ENCODE measurements at regions not wholly inside any gene's neighbourhood (a gene's known extent, or its start where the extent isn't known, plus 50 kb on each side); places are given as distances from the start of the nearest gene placed in this dataset.

- DNase-seq (no peak), ATAC-seq (no peak)
- intact Hi-C loops (cut with micrococcal nuclease): no loop called here
Measured at GRCh38 chr10:89937494-89937893, 236.1 kb downstream of the KIF20B start.

DNA sequence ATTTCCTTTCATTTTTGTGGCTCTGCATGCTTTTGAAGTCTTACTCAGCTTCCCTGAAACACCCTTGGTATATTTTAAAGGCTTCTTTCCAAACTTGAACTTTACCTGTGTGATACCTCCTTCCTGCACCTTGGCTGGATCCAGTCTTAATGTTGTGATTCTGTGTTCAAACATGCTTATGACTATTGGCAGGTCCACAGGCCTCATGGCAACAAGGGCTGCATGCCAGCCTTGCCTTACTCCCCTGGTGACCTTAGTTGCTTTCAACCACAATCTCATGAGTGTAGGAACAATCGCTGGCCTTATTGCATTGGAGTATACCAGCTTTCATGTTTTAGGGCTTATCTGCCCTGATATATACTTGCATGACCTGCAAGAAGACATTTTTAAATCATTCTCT, 238.7 kb downstream of the KIF20B start:
- DNase-seq: no peak
- intact Hi-C loops (cut with micrococcal nuclease): no loop called here
- no peak for ATAC-seq

DNA sequence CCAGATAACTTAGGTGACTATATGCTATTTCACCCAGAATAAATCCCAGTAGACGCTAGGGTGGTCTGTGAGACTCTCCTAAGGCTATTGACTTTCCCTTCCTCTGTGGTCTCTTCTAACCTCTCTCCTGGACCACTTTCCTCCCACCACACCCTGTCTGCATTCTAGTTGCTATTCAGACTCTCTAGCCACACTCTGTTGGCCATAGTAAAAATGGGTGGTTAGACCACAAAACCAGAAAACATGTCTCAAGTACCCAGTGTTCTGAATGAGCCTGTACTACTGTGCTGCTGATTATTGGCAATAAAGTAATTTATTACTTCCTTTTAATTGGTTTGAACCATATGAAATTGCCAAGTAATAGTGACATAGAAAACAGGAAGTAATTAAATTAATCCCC, 240.8 kb downstream of the KIF20B start:
- no peak for ATAC-seq
- intact Hi-C loops (cut with micrococcal nuclease): no loop called here
- DNase-seq: no peak

- intact Hi-C loops (cut with micrococcal nuclease): no loop called here
- DNase-seq (no peak), ATAC-seq (no peak)
Measured at GRCh38 chr10:89944138-89944537, 242.7 kb downstream of the KIF20B start.

GRCh38 chr10:89946106-89946505, 244.7 kb downstream of the KIF20B start:
- intact Hi-C loops (cut with micrococcal nuclease): no loop called here
- ATAC-seq (no peak), DNase-seq (no peak)

DNA sequence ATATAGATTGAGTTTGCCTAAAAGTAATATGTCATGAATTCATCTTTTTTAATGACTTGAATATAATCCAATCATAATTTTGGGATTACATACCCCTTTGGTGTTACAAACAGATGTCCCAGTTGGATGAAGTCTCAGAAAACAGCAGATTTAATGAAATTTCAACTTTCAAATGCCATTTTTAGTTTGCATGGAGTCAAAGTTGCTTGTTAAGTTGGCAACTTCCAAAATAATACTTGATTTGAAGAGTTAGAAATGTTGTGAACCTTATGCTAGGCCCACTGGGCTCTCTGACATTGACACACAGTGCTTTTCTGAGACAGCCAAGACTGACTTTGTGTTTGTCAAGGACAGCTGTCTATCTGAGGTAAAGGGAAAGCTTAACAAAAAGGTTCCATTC, 248.1 kb downstream of the KIF20B start:
- DNase-seq: no peak
- intact Hi-C loops (cut with micrococcal nuclease): no loop called here
- ATAC-seq: no peak

DNA sequence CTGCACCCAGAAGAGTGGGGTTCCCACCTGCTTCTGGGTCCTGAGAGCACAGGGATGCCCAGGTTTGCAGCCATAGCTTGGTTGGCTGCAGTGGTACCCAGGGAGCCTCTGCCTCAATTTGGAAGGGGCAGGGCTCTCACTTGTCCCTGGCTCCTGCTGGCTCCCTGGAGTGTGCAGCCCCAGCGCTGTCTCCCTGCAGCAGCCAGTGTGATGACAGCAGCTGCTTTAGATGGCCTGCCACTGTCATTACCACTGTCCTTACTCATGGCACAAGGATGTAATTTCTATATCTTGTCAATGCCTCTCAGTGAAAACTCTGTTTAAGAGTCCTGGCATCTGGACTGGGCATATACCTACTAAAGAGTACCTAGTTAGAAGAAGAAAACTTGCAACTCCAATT, 250.9 kb downstream of the KIF20B start:
- no peak for ATAC-seq
- intact Hi-C loops (cut with micrococcal nuclease): no loop called here
- no peak for DNase-seq

GRCh38 chr10:89952751-89953150, 251.4 kb downstream of the KIF20B start:
- no peak for DNase-seq
- intact Hi-C loops (cut with micrococcal nuclease): no loop called here
- no peak for ATAC-seq

DNA sequence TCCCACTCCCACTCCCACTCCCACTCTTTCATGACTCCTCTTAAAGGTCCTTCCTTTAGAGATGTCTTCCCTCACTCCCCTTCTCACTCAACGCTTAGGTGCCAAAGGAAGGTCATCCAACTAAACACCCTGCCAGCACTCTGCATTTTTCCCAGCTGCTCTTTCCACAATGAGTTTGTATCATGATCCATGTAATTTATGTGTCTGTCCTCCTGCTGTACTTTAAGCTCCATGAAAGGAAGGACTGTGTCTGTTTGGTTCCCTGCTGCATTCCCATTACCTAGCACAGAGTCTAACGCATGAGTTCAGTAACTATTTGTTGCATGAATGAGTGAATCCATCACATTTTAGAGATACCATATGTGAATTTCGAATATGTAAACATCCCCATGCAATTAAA, 252.7 kb downstream of the KIF20B start:
- intact Hi-C loops (cut with micrococcal nuclease): no loop called here
- DNase-seq (no peak), ATAC-seq (no peak)

GRCh38 chr10:89954787-89955566, 253.6 kb downstream of the KIF20B start:
- DNase-seq (no peak), ATAC-seq (no peak)
- intact Hi-C loops (cut with micrococcal nuclease): no loop called here

- ATAC-seq (no peak), DNase-seq (no peak)
- intact Hi-C loops (cut with micrococcal nuclease): no loop called here
Measured at GRCh38 chr10:89959433-89960110, 258.2 kb downstream of the KIF20B start.

- ATAC-seq (no peak), DNase-seq (no peak)
- intact Hi-C loops (cut with micrococcal nuclease): no loop called here
Measured at GRCh38 chr10:89963451-89964102, 262.2 kb downstream of the KIF20B start.

DNA sequence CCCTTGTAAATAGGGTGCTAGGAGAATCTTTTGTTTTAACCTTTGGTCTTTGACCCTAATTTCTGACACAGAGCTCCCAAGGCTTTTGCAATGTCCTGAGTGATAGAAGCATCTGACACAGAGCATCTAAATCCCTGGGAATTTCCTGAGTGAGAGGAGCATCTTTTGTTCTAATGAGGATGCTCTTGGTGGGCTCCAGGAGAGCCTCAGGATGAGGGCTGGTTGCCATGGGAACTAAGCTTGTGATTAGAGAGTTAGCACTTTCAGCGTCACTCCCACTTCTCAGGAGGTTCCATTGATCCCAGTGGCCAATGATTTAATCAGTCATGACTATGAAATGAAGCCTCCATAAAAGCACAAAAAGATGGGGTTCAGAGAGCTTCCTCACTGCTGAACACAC, 264.8 kb downstream of the KIF20B start:
- intact Hi-C loops (cut with micrococcal nuclease): no loop called here
- no peak for ATAC-seq
- no peak for DNase-seq

DNA sequence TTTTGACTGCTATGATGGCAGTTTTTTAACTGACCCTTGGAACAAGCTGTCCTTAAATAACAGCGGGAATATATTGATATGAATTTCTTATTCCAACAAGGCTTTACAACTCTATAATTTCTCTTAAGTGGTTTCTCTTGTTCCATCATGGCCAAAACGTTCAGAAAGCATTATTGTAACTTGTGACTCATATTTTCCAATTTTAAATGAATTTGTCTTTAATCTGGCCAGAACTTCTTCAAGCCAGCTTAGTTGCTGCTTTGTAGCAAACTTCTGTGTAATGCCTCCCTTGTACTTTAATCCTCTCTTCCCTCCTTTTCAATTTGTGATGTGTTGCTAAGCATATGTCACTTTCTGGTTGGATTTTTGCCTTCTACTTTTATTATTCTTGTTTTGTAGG, 271.9 kb downstream of the KIF20B start:
- DNase-seq: no peak
- no peak for ATAC-seq
- intact Hi-C loops (cut with micrococcal nuclease): no loop called here

- ATAC-seq (no peak), DNase-seq (no peak)
- intact Hi-C loops (cut with micrococcal nuclease): no loop called here
Measured at GRCh38 chr10:89975071-89975470, 273.7 kb downstream of the KIF20B start.

- no peak for DNase-seq
- intact Hi-C loops (cut with micrococcal nuclease): no loop called here
- no peak for ATAC-seq
Measured at GRCh38 chr10:89975771-89976170, 274.4 kb downstream of the KIF20B start.

- DNase-seq: no peak
- no peak for ATAC-seq
- intact Hi-C loops (cut with micrococcal nuclease): no loop called here
Measured at GRCh38 chr10:89978081-89978480, 276.7 kb downstream of the KIF20B start.

- DNase-seq (no peak), ATAC-seq (no peak)
- intact Hi-C loops (cut with micrococcal nuclease): no loop called here
Measured at GRCh38 chr10:89979726-89980125, 278.3 kb downstream of the KIF20B start.

GRCh38 chr10:89980166-89980565, 278.8 kb downstream of the KIF20B start:
- ATAC-seq (no peak), DNase-seq (no peak)
- intact Hi-C loops (cut with micrococcal nuclease): no loop called here

- no peak for ATAC-seq
Measured at GRCh38 chr10:89981891-89982290, 280.5 kb downstream of the KIF20B start.

GRCh38 chr10:89985446-89985845, 284.1 kb downstream of the KIF20B start:
- ATAC-seq (no peak), DNase-seq (no peak)
- intact Hi-C loops (cut with micrococcal nuclease): no loop called here

More at GRCh38 chr10:89981891-89982290, 280.5 kb downstream of the KIF20B start:
- intact Hi-C loops (cut with micrococcal nuclease): no loop called here
- DNase-seq: no peak

Data from left ventricle myocardium superior (tissue), 1 donor.